Occipital lobe (tissue), 1 donor: ENCODE measurements at regions not wholly inside any gene's neighbourhood (a gene's known extent, or its start where the extent isn't known, plus 50 kb on each side); places are given as distances from the start of the nearest gene placed in this dataset.
"Not testable (repeated sequence)": the region's sequence is repeated elsewhere in the genome, so short reads cannot be mapped to it uniquely, and the experiment has no call there.

Source experiments
- DNase-seq: peaks from one replicate; lab custom pipeline; 2025; lab: John Stamatoyannopoulos, UW

DNA sequence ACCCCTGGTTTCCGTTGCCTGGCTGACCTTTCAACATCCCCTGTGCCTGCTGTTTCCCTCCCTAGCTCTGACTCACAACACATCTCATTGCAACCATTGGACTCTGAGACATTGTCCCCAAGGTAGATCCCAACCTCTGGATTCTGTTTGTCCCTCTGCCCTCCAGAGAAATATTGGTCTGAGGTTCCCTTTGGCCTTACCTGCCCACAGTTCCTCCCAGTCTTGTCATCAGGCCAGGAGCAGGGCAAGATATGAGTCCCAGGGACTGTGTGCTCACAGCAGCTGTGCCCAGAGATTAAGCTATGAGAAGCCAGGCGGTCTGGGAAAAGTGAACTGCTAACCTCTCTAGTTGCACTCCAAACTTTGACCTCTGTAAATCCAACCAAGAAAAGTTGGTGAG lies 168.2 kb upstream of the NR2F2 start:
- DNase-seq = no peak

DNA sequence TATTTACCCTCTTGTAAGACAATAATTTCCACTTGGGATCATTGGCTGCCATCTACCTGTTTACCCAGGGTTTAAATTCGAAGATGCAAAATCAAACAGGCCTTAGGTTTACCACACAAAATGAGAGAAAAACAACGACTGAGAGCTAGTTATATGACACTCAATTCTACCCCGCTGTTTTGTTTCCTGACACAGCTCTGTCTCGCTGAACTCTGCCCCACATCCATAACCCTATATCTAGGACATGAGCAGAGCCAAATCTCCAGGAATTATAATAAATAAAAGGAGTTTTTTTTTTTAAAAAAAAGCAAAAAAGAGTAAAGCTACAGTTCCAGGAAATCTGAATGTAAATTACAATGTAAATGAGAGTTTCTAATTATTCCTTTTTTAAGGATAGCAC lies 165.4 kb upstream of the NR2F2 start:
- no peak for DNase-seq

DNA sequence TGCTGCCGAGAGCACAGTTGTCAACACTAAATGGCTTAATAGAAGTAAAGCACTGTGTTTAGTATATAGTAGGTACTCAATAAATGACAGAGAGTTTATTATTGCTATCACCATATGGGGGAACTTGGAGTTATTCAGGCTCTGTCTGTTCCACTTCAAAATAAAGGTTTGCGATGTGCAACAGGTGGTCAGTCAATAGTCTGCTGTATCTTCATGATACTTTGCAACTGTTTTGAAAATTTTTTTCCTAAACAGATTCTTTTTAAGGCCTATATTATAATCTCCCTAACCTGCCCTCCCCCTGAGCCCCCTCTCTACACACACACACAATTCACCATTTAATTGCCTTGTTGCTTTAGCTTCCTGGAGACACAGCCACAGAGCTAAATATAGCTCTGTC lies 164.7 kb upstream of the NR2F2 start:
- no peak for DNase-seq

DNA sequence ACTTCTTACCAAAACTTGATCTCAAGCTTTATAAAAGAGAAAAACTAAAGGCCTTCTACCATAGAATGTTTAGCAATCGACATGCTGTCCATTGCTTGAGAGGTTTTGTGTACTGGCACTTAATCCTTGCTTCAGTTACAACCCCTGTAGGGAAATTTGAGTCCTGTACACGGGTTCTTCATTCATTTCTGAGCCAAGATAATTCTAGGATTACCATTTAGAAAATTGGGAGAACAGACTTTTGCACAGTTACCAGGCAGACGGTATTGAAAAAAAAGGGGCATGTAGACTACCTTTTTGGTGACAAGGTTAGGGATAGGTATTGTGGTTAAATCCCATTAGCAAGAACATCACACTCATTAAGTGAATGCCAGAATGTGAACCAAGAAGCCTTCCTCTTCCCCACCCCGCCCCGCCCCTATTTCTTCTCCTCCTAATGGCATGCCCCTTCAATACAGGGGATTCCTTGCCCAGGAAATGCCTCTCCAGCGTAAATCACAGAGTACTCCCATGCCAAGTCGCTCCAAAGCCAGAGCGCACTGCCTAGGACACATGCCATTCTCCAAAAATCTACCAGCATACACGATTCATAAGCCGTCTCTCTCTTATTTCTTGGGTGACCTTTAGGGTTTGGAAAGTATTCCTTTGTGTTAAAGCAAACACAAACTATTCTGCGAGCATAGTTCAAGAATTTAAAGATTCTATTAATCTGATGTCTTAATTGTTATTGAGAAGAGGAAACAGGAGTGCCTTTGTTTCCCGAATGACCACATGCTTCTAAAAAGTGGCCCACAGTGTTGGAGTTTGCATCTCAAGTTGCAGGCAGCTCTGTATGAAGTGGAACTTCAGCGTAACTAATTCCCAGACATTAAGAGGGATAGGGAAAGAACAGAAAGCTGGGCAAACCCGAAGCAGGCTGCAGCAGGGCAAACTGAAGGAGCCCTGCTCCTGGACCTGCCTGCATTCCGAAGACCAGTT lies 164.0 kb upstream of the NR2F2 start:
- DNase-seq = no peak

DNA sequence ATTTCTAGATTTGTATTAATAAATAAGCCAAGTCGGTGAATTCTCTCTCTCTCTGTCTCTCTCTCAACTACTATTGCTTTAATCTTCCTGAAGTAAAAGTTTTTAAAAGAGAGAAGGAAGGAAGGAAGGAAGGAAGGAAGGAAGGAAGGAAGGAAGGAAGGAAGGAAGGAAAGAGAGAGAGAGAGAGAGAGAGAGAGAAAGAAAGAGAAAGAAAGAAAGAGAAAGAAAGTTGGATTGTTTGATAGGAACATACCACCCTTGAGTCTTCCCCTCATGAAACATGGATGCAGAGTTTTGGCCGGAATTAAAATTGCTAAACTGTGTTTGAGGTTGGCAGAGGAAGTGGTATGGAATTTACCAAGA lies 159.9 kb upstream of the NR2F2 start:
- not testable (repeated sequence) for DNase-seq

DNA sequence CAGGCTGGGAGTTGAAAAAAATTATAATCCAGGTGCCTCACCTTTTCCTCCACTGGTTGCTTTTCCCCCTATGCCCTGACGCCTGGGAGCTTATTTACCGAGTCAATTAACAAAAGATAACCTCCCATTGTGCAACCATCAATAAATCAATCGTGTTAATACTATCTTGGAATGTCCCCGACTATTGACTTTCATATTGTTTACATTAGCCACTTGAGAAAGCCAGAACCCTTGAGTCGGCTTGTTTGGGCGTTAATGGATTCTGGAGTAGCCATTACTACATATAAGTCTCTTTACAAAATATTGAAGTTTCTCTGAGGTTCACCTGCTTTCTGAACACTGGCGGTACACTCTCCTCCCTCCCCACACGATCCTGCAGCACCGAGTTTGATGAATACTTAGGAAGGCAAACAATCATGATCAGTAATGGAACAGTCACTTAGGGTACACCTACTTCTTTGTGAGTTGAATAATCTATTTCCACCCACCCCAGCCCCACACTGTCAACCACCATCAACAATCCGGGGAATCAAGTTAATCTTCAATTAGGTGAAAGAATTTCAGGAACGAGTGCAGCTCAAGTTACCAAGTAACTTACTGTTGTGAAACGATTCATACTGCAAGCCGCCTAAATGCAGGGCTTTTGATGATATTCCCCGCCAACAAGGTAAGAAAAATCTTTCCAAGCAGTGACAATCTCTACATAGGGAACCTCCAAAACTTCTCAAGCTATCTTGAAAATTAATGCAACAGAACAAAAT lies 159.3 kb upstream of the NR2F2 start:
- no peak for DNase-seq

DNA sequence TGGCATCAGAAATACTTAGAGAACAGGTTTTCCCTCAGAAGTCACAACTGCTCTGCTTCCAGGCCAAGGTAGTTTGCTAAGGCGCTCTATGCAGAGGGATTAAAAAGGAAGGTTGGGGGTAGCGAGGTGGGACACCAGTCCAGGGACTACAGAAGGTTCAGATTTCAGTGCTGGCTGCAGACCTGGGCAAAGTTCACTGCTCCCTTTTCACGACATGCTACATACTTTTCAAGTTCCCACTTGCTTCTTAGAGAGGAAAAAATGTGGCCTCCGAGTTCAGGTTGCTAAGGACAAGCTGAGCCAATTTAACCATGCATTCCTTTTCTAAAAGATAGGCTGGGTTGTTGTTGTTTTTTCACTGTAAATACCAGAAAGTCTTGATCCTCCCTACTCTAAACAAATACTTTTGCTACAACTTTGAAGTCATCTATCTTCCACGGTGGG lies 158.6 kb upstream of the NR2F2 start:
- DNase-seq = no peak

DNA sequence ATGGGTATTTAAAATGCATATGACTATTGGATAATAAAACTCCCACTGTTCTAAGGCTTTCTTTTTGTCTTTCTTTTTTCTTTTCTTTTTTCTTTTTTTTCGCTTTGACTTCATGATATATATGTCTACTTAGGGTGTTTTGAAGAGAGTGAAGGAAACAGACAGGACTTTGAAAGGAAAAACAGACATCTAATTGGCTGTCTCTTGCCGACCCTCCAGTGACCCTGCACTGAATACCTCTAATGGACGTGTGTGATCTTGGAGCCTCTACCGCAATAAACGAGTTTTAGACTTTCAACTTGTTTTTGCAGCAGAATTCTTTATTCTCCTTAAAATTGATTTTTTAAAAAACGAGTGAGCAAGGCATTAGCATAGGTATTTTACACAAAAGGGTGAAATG lies 158.1 kb upstream of the NR2F2 start:
- DNase-seq = no peak

DNA sequence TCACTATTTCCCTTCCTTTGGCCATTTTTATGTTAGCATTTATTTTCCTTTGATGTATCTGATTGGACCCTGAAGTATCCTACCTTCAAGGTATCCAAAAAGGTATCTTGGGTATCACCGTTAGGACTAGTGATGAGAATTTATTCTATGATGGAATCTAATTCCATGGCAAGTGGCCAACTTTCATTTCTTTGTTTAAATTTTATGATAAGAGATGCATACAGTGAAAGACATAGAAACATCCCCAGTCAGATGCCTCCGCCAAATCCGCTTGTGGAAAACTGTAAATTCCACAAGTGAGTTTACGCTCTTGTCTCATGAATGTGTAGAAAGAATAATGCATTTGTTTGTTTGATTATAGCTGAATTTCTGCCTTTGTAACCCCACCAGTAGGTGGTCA lies 153.7 kb upstream of the NR2F2 start:
- no peak for DNase-seq

DNA sequence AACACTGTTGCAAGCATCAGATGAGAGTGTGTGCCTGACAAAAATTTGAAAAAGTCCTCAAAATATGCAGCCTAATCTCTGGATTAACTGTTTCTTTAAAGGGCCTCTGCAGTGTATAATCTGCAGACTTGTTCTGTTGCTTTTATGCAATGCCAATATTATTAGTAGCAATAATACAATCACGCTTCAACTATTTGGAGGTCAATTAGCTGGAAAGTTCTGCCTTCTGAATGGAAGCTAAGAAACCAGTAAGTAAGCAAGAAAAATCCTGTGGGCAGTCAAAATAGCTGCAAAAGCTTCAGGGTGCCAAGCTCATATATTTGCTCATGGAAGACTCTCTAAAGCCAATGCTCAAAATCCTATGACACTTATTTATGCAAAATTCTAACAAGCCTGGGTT lies 153.2 kb upstream of the NR2F2 start:
- no peak for DNase-seq

DNA sequence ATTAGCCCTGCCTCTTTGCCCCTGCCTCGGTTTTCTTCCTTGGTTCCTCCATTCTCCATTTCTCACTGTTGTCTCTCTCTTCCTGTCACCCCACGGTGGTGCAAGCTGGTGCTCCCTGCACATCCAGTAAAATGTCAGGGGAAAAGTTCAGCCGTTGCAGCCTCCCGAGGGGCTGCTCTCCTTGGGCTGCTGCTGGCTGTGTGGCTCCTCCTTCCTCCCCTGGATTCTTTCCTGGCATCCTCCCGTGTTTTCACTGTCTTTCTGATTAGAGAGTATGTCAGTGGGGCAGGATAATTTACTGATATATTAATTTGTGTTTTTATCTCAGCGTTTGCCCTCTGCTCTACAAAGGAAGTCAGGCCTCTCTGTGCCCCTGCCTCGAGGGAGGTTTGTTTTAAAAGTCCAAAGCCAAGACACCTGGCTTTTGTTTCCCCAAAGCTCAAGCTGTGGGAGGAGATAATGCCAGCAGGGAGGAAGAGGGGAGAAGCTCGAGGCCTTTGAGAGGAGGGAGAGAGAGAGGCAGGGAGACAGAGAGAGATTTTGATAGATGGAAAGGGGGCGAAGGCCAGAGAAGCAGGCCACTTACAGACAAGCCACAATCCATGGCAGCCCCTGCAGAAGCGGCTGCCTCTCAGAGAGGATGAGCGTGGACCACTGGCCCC lies 150.3 kb upstream of the NR2F2 start:
- no peak for DNase-seq

DNA sequence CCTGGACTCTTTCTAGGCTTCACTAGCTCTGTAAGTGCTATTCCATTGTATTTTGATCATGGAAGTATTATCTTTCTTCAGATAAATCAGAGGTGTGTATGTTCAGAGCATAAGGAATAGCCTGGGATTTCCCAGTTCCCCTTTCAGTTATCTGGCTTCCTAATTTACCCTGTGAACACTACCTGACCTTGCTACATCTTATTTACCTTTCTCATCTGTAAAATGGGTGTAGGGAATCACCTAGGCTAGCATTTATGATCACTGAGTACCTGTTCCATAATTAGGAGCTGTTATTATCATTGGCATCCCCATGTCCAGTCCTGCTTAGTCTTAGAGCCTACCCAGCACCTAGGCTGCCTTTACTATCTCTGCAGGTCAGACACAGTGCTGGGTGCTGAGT lies 149.3 kb upstream of the NR2F2 start:
- DNase-seq = no peak

DNA sequence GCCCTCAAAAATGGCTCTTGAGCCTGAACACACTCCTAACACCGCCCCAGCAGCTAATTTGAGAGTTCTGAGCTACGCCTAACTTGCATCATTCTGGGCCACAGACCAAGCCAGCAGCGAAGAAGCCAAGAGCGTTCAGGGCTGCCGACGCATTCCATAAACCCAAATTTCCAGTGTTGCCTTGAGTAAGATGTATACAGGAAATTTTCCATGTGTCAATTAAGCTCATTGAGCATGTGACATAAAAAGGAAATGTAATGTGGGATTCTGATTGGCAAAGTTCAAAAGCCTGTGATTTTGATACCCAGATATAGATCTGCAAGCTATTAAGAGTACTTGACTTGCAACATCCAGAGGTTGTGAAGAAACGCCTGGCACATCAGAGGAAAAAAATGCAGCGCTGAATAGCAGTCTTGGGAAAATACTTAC lies 148.6 kb upstream of the NR2F2 start:
- DNase-seq = no peak

DNA sequence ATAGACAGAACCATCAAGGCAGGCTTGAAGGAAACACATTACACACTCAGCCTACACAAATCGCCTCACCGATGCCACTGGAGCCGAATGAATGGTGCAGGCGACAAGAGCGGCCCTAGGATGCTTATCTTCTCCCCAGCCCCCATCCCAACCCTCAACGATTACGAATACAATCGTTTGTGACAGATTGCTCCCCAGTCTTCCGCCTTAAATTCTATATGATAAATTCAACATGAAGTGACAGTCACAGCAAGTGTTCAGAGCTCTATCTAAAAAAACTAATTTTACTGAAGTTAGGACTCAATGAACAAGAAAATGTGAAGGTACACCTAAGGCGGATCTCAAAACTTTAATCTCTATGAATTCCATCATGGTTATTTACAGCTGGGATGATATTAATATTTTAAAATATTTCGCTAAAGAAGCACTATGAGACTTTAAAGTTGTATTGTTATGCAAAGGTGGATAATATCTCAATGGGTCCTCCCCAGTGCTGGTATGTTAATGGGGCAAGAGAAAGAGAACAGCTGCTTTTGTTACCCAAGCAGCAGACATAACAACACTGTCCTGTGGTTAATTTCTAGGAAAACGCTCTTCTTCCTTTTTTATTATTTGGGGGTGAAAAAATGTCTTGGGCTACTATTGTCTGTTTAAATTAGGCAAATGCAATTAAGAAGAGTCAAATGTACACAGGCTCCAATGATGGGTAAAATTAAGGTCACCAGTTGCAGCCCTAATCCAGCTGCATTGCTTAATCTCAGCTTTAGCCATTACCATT lies 147.6 kb upstream of the NR2F2 start:
- DNase-seq = no peak

DNA sequence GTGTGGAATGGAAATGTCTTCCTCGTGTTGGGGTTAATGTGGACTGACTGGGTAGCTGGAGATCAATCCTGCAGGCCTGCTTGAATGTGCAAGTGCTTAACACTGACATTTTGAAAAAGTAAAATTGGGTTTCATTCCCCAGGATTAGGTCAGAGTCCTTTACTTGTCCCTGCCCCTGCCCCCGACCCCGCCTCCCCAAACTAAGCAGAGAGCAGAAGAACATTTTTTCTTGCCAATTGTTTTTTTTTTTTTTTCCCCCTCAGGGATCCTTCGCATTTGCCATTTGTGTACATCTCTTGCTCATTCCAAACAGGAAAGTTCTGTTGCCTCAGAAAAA lies 147.0 kb upstream of the NR2F2 start:
- DNase-seq = no peak

DNA sequence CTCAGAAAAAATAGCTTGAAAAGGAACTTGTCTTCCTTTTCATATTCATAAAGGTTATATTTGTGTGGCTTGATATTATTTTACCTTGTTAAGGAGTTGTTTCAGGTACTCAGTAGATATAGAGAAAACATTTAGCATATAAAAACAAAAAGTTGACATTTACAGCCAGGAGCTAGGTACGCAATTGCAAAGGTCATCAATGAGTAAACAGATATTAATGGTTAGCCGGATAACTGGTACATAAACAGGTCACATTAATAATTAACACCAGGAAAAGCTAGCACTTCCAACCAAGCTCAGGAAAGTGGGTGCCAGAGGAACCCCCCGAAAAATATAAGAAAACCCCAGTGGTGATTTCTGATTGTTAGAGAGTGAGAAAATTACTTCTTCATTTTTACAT lies 146.6 kb upstream of the NR2F2 start:
- no peak for DNase-seq

DNA sequence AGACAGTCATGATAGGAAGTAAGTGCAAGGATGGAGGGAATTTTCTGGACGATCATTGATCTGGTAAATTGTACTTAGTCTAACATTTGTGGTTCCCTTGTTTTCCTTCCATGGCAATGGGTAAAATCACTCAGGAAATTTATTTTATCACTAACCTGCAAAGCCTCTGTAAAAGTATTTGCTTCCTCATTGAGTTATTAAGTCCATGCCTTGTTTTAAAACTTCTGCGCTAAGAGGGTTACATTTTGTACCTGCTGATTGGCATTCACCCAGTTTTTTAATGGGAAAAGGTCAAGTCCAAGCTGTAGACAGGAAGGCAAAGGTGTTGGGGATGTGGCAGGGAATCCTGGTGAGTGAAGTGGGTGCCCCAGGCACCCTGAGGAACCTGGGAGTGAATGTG lies 146.2 kb upstream of the NR2F2 start:
- no peak for DNase-seq

DNA sequence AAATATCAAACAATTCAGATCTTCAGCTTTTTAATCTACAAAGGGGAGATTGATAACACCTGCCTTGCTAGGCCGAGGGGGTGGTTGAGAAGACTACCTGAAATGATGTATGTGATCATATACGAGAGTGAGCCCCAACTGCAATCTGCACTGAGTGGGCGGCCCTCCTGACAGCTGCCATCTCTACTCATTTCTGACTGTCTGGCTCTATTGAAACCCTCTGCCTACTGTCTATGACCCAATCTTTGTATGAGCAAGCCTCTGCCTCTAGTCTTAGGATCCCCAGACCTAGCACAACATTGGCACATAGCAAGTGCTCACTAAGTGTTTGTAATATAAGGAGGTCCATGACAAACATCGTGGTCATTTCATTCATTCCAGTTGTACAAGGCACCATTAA lies 144.4 kb upstream of the NR2F2 start:
- DNase-seq = no peak

DNA sequence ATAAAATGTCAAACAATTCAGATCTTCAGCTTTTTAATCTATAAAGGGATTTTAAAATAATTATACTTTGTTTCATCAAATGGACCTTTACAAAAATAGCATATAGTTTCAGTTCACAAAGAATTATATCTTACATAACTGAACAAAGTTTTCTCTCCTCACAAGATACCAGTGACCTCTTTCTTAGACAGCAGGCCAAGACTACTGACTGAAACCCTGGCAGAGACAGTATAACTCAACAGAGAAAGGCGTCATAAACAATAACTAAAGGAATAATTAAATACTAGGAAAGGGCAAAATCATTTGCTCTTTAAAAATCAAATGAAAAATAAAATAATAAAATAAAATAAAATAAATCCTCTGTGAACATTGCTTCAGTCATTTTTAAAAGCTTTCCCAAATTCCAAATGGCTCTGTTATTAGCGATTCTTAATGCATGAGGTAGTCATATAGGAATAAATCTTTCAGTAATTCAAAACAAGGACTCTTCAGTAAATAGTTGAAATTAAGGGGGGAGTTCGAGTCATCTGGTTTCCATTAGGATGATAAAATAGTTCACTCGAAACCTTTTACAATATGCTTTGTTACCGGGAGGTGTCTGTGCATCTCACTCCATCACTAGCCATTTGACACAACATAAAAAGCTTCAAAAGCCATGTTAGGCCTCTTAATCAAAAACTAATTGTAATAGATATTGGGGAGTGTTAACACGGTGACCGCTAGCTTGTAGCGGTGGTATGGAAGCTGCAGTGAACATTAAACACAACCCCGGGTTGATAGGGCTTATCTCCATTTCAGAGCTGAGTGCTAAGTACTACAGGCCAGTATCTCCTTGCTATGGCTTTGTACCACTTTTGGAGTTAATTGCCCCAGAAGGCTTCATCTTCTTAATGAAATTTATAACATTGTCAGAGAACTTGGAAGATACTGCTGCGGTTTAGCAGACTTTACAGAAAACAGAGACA lies 142.9 kb upstream of the NR2F2 start:
- no peak for DNase-seq

DNA sequence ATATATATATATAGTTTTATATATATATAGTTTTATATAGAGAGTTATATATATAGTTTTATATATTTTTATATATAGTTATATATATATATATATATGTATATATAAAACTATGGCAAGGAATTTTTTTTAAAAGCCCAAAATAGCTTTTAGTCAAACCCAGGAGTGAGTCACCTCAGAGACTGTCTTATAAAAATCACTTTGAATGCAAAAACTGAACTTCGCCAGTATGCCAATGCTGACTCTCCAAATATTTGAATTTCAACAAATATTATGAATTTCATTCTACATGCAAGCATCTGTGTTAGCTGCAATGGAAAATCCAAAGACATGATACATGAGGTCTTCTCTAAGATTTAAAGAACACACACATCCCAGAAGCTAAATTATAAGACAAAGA lies 132.8 kb upstream of the NR2F2 start:
- no peak for DNase-seq
